Bone marrow (tissue), 2 donors: ENCODE measurements at regions not wholly inside any gene's neighbourhood (a gene's known extent, or its start where the extent isn't known, plus 50 kb on each side); places are given as distances from the start of the nearest gene placed in this dataset.

Experiments
- DNase-seq, 2 donors: peaks; one replicate each; lab custom pipeline; 2025; lab: John Stamatoyannopoulos, UW

DNA sequence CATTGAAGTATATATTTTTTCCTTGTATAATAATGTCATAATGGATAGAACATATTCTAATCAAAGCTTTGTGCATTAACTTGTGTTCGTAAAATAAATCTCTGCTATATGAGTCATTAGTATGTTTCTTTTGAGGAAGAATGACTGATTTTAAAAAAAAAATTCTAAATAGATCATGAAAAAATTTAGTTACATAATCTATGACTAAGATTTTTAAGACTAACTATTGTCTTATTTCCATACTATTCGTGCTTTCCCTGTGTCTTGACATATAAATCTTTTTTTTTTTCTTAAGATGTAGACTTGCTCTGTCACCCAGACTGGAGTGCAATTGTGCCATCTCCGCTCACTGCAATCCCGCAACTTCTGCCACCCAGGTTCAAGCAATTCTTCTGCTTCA lies 226.1 kb downstream of the DSEL start:
- no peak for DNase-seq

DNA sequence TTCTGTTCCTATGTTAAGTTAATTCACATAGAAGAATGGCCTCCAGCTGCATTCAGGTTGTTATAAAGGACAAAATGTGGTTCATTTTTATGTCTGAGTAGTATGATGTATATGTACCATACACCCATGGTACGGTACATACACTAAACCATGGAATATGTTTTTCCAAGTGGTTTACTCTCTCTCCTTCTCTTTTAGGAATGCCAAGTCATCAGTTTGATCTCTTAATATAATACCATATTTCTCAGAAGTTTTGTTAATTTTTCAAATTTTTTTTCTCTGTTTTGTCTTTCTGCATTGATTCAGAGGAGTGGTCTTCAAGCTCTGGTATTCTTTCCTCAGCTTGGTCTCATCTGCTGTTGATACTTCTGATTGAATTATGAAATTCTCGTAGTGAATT lies 230.9 kb downstream of the DSEL start:
- no peak for DNase-seq

GRCh38 chr18:67282796-67283195 lies 233.7 kb downstream of the DSEL start:
- no peak for DNase-seq

DNA sequence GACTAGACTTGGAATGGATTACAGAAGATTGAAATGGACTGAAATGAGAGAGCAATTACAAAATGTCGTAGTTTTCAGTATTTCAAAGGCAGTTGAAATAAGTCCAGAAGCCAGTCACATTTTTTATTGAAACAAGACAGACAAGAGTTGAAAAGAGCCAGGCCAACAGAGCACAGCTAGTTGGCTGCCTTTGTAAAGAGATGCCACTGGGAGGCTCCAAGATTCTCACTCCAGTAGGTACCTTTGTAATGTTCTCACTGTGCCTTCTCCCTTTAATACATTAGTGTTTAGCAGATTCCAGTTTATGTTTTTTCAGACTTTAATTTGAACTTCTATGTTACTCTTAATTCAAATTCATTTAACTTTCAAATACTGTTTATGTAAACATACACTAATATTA lies 234.8 kb downstream of the DSEL start:
- no peak for DNase-seq

- no peak for DNase-seq
Measured at GRCh38 chr18:67280486-67281242, 235.9 kb downstream of the DSEL start.

DNA sequence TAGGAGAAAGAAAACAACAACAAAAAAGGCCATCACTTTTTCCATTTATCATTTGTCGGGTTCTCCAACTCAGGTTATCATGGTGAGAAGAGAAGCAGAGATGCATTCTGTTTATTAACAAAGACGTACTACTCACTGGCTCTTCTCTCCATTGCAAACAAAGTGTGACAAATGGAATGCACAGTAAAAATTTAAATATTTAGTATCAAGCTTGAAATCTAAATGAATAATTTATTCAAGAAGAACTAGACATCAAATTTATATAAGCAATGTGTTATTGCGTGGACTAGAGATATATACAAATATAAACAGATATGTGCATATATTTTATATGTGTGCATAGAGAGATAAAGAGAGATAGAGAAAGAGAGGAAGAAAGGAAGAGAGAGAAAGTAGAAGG lies 236.5 kb downstream of the DSEL start:
- DNase-seq: no peak

DNA sequence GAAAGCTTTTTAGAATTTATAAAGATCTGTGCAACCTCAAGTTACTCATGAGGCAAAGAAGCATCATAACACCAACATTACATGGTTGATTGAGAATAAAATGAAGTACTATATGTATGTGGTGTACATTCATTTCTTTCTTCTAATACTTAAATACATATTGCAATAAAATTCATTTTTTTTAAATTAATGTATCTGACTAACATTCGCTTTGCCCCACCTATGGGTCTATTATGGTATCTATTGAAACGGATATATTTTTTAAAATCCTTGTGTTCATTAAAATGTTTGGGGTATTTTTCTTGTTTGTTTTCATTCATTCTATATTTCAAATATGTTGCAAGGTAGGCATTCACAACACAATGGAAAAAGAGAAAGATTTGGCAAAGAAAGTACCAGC lies 237.5 kb downstream of the DSEL start:
- no peak for DNase-seq

DNA sequence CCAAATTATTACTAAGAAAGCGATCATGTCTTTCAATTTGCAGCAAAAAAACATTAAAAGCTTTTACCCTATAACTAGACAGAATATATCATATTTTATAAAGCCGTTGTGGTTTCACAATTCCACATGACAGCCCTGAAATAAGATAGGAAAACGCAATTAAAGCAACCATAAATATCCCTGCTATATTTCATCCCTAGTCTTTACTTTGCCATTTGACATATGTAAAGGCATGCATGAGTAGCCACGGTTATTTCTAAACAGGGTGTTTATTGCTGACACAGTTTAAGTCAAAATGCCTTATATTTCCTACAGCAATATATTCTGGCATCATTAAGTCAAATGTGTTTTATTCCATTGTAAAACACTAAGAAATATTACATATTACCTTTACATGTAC lies 239.9 kb downstream of the DSEL start:
- DNase-seq: no peak

GRCh38 chr18:67273288-67273687 lies 243.2 kb downstream of the DSEL start:
- DNase-seq: no peak

DNA sequence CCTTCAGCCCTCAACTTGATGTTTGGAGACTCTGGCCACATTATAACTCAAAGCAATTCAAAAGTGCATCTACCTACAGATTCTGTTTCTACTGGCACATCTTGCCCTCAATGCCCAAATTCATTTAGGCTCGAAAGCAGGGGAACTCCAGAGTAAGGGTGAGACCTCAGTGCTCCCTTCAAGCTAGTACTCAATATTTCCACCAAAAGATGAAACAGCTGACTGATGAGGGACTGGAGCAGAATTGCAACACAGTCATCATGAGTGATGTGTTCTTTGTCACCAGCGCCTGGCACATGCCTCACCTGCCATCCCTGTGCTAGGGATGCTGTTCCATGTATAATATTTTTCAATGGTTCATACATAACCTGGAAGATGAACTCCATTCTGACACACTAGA lies 247.3 kb downstream of the DSEL start:
- no peak for DNase-seq

GRCh38 chr18:67268530-67268929 lies 248.0 kb downstream of the DSEL start:
- no peak for DNase-seq

DNA sequence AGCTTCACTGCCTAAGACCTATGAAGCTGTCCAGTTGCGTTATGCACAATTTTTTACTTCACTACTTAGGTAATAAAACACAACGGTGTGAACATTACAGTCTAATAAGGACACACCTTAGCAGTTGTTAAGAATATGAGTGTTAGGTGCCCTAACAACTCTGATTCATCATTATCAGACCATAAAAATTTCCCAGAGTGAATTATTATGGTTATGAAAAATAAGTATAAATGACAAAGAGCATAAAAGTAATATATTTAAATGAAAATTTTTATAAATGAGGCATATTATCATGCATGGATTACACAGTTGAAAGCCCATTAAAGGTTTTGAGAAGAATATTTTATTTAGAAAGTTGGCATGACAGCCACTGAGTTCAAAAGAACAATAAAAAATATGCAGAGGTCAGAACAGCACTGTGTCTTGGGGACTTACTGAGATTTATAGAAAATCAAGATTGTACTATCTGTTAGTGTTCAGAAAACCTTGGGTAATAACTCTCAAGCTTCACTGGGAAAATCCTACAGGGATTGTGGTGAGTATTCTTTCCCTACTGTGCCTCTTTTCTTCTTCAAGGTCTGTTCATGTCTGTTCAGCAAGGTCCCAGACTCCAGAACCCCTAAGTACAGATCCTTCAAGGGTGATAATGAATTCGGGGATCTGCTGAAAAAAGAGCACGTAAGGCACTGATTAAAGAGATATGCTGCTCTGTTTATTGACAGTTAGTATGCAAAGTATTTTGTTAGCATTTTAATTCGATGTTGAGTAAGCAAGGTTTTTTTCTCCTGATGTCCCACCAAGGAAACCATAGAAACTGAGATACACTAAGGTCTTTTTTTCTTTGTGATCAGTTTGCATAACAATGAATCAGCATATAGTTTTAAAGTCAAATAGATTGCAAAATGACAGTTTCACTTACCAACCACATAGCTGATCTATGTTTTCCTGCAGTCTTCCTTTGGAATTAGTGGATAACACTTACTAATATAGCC lies 250.0 kb downstream of the DSEL start:
- no peak for DNase-seq

DNA sequence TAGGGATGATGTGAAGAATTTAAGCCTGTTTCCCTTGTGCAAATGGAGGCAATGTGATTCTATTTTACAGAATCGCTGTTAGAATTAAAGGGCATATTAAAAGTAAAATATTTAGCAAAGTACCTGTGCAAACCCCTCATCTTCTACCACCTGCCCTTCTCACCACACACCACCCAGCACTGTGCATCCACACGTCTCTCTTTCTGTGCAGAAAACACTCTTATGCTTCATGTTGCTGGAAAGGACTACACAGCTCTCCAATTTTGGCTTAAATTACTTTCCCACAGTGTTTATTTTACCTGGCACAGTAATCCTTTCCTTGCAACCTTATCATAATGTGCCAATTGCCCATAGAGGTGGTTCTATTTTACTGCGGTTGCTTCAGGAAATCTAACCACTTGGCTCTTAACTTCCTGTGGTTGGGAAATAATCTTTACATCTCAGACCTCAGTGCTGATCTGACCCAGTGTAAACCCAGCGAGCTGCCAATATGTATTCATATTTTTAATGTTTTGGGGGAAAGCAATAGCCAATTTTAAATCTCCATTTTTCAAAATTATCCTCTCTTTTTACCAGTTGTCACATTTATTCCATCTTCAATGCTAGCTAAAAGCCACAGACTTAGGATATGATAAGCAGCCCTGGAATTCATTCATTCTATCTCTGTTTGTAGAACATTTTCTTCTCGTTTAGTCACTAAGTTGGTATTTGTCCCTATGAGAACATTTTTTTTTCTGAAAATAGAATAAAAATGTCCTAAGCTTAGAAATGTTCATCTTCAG lies 250.9 kb downstream of the DSEL start:
- no peak for DNase-seq

DNA sequence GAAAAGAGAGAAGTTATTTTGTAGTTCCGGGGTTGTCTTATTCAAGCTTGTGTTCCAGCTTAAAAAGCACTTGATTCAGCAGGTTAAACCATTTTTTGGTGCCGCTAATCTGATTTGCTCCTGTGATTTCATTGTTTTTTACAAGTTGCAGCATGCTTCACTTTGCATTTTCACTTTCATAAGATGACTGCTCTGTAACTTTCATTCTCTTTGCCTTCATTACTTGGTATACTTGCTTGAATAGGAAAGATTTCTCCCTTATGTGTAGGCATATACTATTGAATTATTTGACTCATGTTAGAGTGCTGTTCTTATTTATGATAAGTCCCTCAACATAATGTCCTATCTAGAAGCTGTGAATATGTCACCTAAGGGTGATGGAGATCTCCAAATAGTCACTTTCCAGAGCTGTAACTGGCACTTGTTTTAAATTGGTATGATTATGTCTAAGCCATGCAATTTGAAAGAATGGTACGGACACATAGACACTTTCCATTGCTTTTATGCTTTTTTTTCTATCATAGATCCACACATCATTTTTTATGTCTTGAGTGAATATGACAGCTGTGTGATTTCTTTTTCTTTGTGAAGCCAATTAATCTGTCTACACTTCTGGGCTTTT lies 254.5 kb downstream of the DSEL start:
- no peak for DNase-seq

DNA sequence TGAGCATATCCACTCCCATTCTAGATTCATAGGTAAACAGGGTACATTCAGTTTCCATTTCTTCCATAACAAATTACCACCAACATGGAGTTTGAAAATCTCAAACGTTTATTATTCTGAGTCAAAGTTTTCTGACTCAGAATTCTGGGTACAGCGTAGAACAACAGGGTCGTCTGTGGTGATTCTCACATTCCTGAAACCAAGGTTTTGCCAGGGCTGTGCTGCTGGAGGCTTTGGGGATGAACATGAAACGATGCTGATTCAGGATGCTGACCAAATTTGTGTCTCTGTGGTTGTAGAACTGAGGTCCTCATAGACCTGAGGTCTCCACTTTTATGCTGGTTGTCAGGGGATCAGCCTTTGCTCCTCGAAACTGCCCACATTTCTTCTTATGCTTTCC lies 255.7 kb downstream of the DSEL start:
- DNase-seq: no peak

DNA sequence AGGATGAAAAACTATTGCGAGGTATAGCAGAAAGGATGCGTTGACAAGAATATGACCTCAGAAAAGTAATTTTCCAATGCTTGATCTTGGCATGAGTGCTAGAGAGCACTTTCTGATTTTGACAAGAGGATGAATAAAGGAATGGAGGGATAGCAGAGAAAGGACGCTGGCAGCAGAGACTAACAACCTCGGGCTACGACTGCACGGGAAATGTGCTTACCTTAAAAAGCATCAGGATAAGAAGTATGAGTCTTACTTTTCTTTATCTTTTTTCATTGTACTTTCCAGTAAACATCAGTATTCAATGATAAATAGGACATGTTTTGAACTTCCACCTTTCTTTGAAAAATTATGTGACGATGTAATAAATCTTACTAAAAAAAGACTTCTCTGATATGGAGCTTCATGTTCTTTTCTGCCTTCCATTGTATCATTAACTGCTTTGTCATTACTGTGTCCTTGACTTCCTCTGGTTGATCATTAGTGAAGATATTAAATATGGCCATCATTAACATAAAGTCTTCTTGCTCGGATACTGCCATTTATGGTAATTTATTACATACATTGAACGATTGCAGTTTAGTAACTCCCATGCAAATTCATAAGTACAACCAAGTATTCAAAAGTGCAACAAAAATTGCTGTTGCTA lies 265.6 kb downstream of the DSEL start:
- no peak for DNase-seq

DNA sequence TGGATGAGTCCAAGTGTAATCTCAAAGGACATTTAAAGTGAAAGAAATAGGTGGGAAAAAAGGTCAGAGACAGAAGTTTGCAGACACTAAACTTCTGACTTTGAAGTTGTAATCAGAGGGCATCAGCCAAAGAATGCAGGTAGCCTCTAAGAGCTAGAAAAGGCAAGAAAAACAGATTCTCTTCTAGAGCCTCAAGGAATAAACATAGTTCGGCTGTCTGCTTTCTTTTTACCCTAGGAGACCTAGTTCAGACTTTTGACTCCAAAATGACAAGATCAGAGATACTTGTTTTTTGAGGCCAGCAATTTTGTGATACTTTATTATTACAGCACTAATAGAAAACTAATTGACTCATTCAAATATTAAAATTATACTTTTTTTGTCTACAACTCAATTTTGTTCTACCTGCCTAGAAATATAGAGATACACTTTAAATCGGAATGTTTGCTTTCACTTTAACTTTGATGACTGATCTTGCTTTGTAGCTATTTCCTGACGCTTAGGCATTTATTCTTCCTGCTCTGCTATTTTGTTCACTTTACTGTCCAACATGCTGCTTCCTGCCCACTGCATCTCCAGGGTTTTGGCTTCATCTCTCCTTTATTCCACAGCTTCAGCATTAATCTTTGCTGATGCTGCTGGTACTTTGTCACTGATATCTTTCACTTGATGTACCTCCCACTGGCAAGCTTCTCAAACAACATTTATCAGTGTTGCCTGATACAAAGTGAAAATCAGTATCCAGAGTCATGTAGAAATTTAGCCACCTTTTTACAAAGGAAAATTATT lies 272.5 kb downstream of the DSEL start:
- no peak for DNase-seq

DNA sequence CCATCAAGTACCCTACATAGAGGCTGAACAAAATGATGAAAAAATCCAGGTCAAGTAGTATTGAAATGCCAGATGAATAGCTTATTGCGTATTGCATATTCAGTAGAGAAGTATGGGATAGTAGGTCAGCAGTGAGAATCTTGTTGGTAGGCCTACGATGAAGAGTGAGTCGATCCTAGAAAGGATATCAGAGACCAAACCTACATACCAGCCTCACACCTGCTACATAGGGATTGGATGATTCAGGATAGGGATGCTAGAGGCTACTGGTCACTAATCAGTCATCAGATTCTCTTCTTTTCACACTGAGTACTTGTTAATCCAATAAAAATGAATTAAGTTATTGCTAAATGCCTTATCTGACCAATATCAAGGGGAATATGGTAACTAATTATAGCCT lies 274.5 kb downstream of the DSEL start:
- no peak for DNase-seq

- no peak for DNase-seq
Measured at GRCh38 chr18:67241299-67241698, 275.2 kb downstream of the DSEL start.

DNA sequence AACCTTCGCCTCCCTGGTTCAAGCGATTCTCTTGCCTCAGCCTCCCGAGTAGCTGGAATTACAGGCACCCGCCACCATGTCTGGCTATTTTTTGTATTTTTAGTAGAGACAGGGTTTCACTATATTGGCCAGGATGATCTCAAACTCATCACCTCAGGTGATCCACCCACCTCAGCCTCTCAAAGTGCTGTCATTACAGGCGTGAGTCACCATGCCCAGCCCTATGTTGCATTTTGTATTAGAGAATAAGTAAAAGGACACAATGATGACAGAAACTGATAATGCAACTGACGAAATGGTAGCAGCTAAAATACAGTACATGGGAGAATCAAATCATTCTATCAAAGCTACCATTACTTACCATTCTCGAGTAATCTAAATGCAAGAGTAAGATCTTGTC lies 276.7 kb downstream of the DSEL start:
- no peak for DNase-seq

DNA sequence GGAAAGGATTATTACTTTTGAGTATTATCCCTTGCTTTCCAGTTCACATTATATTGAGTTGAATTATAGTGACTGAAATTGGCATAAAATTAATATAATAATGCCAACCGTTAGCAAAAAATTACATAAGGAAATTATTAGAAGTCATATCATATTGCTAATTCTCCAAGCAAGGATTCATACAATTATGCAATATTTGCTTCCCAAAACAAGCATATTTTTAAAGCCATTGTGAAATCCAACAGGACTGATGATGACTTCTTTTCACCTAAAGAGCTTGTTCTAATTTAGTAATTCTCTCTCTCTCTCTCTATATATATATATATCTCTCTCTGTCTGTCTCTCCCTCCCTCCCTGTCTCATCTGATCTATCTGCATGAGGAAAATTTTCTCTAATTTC lies 283.5 kb downstream of the DSEL start:
- no peak for DNase-seq
